Activated naive CD4-positive, alpha-beta T cell treated with anti-CD3 and anti-CD28 coated beads, Interleukin-2, amount 50 U/mL, for 16 hours (primary cell): ENCODE measurements at regions not wholly inside any gene's neighbourhood (a gene's known extent, or its start where the extent isn't known, plus 50 kb on each side); places are given as distances from the start of the nearest gene placed in this dataset.
"Not testable (repeated sequence)": the region's sequence is repeated elsewhere in the genome, so short reads cannot be mapped to it uniquely, and the experiment has no call there.

ENCODE experiments used
- DNase-seq: peaks from one replicate; pipeline ENCODE4 v3.0.0-alpha.2; 2020

DNA sequence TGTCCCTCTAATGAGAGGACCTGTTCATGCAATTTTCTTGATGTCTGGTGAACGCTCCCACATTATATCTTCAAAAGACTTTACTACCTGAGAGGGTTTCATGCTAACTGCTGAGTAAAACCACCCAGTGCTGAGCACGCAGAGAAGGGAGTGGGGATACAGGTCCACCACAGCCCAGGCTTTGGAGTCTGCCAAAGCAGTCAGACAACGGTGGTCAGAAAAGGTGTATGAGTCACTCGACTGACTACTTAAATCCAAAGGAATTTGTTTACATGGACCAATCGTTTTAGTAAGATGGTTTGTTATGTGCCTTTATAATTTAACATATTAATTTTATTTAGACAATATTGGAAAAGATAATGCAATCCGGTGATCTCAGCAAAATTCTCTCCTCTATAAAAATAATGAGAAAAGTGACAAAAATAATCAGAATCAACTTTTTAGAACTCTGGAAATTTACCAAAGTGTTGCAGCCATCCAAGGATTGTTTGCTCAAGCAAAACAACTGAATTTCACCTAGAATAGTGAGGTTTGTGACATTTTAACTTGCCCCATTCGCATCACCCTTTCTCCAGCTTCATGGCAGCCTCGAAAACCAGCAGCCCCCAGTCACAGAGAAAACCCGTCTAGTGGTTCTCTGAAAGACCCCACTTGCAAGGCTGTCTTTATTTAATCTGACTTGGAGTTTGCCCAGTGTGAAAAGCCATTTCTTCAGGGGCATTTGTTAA lies 52.1 kb upstream of the PLGLB2 start:
- not testable (repeated sequence) for DNase-seq
